ENCODE measurements at regions not wholly inside any gene's neighbourhood (a gene's known extent, or its start where the extent isn't known, plus 50 kb on each side); places are given as distances from the start of the nearest gene placed in this dataset.

- Histone ChIP-seq H3K4me2 (ENCODE audit: insufficient read depth, low read length) (no peak overlapping the region), H3K9me3 (replicated peaks; ENCODE audit: control insufficient read depth, insufficient read depth, low read length) (no peaks in the 10 kb centered on the region)
- FAIRE-seq = no peak
These were observed 224.8 kb downstream of the ZNF608 start for GRCh38 chr5:124521461-124522230.

More at GRCh38 chr5:124521461-124522230, 224.8 kb downstream of the ZNF608 start:
- no peak for TF ChIP-seq JUN (IDR thresholded peaks at IDR 0.05; ENCODE audit: borderline replicate concordance, insufficient read depth, insufficient read length, low read depth)
- no peak for TF ChIP-seq EZH2 (IDR thresholded peaks at IDR 0.05; ENCODE audit: borderline replicate concordance, low read depth, low read length, severe bottlenecking)
- TF ChIP-seq MYC (IDR thresholded peaks at IDR 0.05; ENCODE audit: low read depth, low read length) = no peak
- no peak for TF ChIP-seq MAX (IDR thresholded peaks at IDR 0.05; ENCODE audit: insufficient read depth, insufficient read length)
- no peak for TF ChIP-seq POLR2AphosphoS5 (IDR thresholded peaks at IDR 0.05; ENCODE audit: insufficient read depth, low read depth, low read length)
- TF ChIP-seq CTCF (IDR thresholded peaks at IDR 0.05; ENCODE audit: extremely low read depth in 1 of 2, insufficient read depth in 1 of 2, low read depth in 1 of 2, low read length in 2 of 2) = no peak
- no peak for TF ChIP-seq POLR2A (IDR thresholded peaks at IDR 0.05; ENCODE audit: low read depth, low read length)
- no peak for TF ChIP-seq FOS (IDR thresholded peaks at IDR 0.05; ENCODE audit: borderline replicate concordance, insufficient read depth, low read length)
- TF ChIP-seq GATA2 (IDR thresholded peaks at IDR 0.05; ENCODE audit: insufficient read depth, insufficient read length, low read depth, low read length) = no peak
- no peak for DNase-seq (ENCODE audit: low read depth, low spot score)
- no TSS peak for BruUV-seq (replicated peaks)
- no peaks in the 10 kb centered on the region for H3K9me1 ChIP-seq (replicated peaks; ENCODE audit: control insufficient read depth, extremely low read depth, insufficient read depth, low read length)
- ChIA-PET CTCF (no interaction called here), POLR2A (no interaction called here)
- H3K27ac ChIP-seq (ENCODE audit: insufficient read depth, low read depth, low read length) = no peak overlapping the region
- H3K4me3 ChIP-seq (replicated peaks in 1 of 3; ENCODE audit: insufficient read depth in 1 of 3, low read depth in 1 of 3, low read length in 3 of 3) = no peak overlapping the region
- H3K4me1 ChIP-seq (ENCODE audit: control insufficient read depth, extremely low read depth, insufficient read depth, low read length) = no peaks in the 10 kb centered on the region
- dilution Hi-C loops (cut with MboI; ENCODE audit: extremely low pct_ligation_motif_present, low sequenced_read_pairs) (no loop called here), intact Hi-C loops (cut with micrococcal nuclease) (no loop called here)
- H3K79me2 ChIP-seq (ENCODE audit: control insufficient read depth, insufficient read depth, low read length) = no peaks in the 10 kb centered on the region
- no peak overlapping the region for H3K9ac ChIP-seq (replicated peaks; ENCODE audit: extremely low read depth, insufficient read depth, low read length)
- H3K36me3 ChIP-seq (ENCODE audit: control insufficient read depth in 2 of 2, extremely low read depth in 1 of 2, insufficient read depth in 2 of 2, low read length in 2 of 2) = no peaks in the 10 kb centered on the region
- no peaks in the 10 kb centered on the region for H4K20me1 ChIP-seq (replicated peaks; ENCODE audit: control insufficient read depth, extremely low read depth, insufficient read depth, low read length)
- no peak overlapping the region for H2AFZ ChIP-seq (ENCODE audit: low read depth, low read length)
- peaks cover 0 to 2% of the 10 kb centered on the region in 2 experiments for H3K27me3 ChIP-seq (ENCODE audit: control insufficient read depth in 2 of 2, insufficient read depth in 2 of 2, low read length in 2 of 2)

Measured in endothelial cell of umbilical vein (primary cell).